H1 (cell line): ENCODE measurements at regions not wholly inside any gene's neighbourhood (a gene's known extent, or its start where the extent isn't known, plus 50 kb on each side); places are given as distances from the start of the nearest gene placed in this dataset.

Source experiments
- BCL11A ChIP-seq, 2 experiments: IDR thresholded peaks; one replicate each; pipeline ENCODE4 v1.6.1; 2011; ENCODE audit warnings: low read depth in 2 of 2, low read length in 2 of 2, mild to moderate bottlenecking in 2 of 2
- CHD7 ChIP-seq: fragments of 300-600 bp; sonication (generic); IDR thresholded peaks from 2 replicates; pipeline ENCODE4 v1.7.1; 2012; ENCODE audit warnings: low read length, moderate library complexity, mild to moderate bottlenecking, inconsistent platforms; ENCODE audit not compliant: insufficient replicate concordance
- CTCF ChIP-seq, 3 experiments: IDR thresholded peaks; 1 replicate in 2 of 3; 2 replicates in 1 of 3; pipeline versions ENCODE4 v1.5.1 to v1.6.1; 2011; ENCODE audit warnings: low read length in 3 of 3, mild to moderate bottlenecking in 3 of 3, inconsistent platforms in 2 of 3, low read depth in 1 of 3, moderate library complexity in 1 of 3; ENCODE audit not compliant: insufficient read depth in 1 of 3; ENCODE audit errors: control extremely low read depth in 1 of 3
- FOSL1 ChIP-seq: IDR thresholded peaks from 2 replicates; pipeline ENCODE4 v1.6.1; 2011; ENCODE audit warnings: mild to moderate bottlenecking, low read depth, low read length, moderate library complexity; ENCODE audit not compliant: insufficient read depth
- KDM4A ChIP-seq: IDR thresholded peaks from one replicate; pipeline ENCODE4 v1.7.1; 2012; ENCODE audit warnings: low read depth, mild to moderate bottlenecking, moderate library complexity, low read length, inconsistent platforms; ENCODE audit not compliant: severe bottlenecking
- POLR2A ChIP-seq, 2 experiments: IDR thresholded peaks; 1 replicate in 1 of 2; 2 replicates in 1 of 2; pipeline ENCODE4 v1.6.1; 2011; ENCODE audit warnings: low read depth in 2 of 2, low read length in 2 of 2, mild to moderate bottlenecking in 2 of 2; ENCODE audit errors: control extremely low read depth in 1 of 2
- SUZ12 ChIP-seq: fragments of 200-600 bp; sonication (generic); IDR thresholded peaks from 2 replicates; pipeline ENCODE4 v1.6.1; 2012; ENCODE audit warnings: mild to moderate bottlenecking, inconsistent platforms, low read length, moderate library complexity, mixed read lengths
- YY1 ChIP-seq: IDR thresholded peaks from 2 replicates; pipeline ENCODE4 v1.6.1; 2011; ENCODE audit warnings: low read depth, mild to moderate bottlenecking, low read length

GRCh38 chr6:168192195-168192900, 113.3 kb upstream of the FRMD1 start (continued):
- TF ChIP-seq CHD7 (no peak), SUZ12 (no peak), YY1 (no peak), FOSL1 (no peak), KDM4A (no peak), POLR2A (IDR thresholded peaks at IDR 0.05; ENCODE audit: control extremely low read depth in 1 of 2, low read depth in 2 of 2, low read length in 2 of 2) (no peak), CTCF (IDR thresholded peaks at IDR 0.05; ENCODE audit: control extremely low read depth in 1 of 3, insufficient read depth in 1 of 3, low read depth in 1 of 3, low read length in 3 of 3) (no peak), BCL11A (IDR thresholded peaks at IDR 0.05; ENCODE audit: low read depth in 2 of 2, low read length in 2 of 2) (no peak)
